Liver (tissue), 3 donors: ENCODE measurements at regions not wholly inside any gene's neighbourhood (a gene's known extent, or its start where the extent isn't known, plus 50 kb on each side); places are given as distances from the start of the nearest gene placed in this dataset.
"Not testable (repeated sequence)": the region's sequence is repeated elsewhere in the genome, so short reads cannot be mapped to it uniquely, and the experiment has no call there.

Source experiments
- ATF3 ChIP-seq: IDR thresholded peaks from 2 replicates; pipeline ENCODE4 v1.6.1; 2016; ENCODE audit warnings: antibody characterized with exemption
- HNF4G ChIP-seq: IDR thresholded peaks from 2 replicates; pipeline ENCODE4 v1.6.1; 2016; ENCODE audit warnings: antibody characterized with exemption
- JUND ChIP-seq, 2 donors: IDR thresholded peaks; 2 replicates each; pipeline ENCODE4 v1.6.1; 2016; ENCODE audit warnings: antibody characterized with exemption in 2 of 2
- MAX ChIP-seq: IDR thresholded peaks from 2 replicates; pipeline ENCODE4 v1.6.1; 2016; ENCODE audit warnings: antibody characterized with exemption
- RAD21 ChIP-seq, 2 donors: IDR thresholded peaks; 2 replicates each; pipeline ENCODE4 v1.6.1; 2016; ENCODE audit warnings: antibody characterized with exemption in 2 of 2, mild to moderate bottlenecking in 2 of 2
- YY1 ChIP-seq: IDR thresholded peaks from 2 replicates; pipeline ENCODE4 v1.6.1; 2016; ENCODE audit warnings: antibody characterized with exemption, mild to moderate bottlenecking
- TF ChIP-seq, protein P1 (sequence below): fragments of 150-350 bp; IDR thresholded peaks from 2 replicates; pipeline ENCODE4 v1.5.1; 2017; ENCODE audit warnings: improper control_type of control experiment, low read depth, low read length; ENCODE audit not compliant: missing input control
- TF ChIP-seq, protein P2 (sequence below): IDR thresholded peaks from 2 replicates; pipeline ENCODE4 v1.6.1; 2016; ENCODE audit warnings: antibody characterized with exemption, mild to moderate bottlenecking
- donor health status: healthy.
- donor health status: healthy.

GRCh38 chr15:24108349-24108748 is 421.2 kb upstream of the NDN start:
- TF ChIP-seq, protein P1, sequence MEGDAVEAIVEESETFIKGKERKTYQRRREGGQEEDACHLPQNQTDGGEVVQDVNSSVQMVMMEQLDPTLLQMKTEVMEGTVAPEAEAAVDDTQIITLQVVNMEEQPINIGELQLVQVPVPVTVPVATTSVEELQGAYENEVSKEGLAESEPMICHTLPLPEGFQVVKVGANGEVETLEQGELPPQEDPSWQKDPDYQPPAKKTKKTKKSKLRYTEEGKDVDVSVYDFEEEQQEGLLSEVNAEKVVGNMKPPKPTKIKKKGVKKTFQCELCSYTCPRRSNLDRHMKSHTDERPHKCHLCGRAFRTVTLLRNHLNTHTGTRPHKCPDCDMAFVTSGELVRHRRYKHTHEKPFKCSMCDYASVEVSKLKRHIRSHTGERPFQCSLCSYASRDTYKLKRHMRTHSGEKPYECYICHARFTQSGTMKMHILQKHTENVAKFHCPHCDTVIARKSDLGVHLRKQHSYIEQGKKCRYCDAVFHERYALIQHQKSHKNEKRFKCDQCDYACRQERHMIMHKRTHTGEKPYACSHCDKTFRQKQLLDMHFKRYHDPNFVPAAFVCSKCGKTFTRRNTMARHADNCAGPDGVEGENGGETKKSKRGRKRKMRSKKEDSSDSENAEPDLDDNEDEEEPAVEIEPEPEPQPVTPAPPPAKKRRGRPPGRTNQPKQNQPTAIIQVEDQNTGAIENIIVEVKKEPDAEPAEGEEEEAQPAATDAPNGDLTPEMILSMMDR, result not testable (repeated sequence)
- TF ChIP-seq ATF3; RAD21 (IDR thresholded peaks at IDR 0.05); MAX; HNF4G; JUND (IDR thresholded peaks at IDR 0.05); YY1: not testable (repeated sequence)
- TF ChIP-seq, protein P2, sequence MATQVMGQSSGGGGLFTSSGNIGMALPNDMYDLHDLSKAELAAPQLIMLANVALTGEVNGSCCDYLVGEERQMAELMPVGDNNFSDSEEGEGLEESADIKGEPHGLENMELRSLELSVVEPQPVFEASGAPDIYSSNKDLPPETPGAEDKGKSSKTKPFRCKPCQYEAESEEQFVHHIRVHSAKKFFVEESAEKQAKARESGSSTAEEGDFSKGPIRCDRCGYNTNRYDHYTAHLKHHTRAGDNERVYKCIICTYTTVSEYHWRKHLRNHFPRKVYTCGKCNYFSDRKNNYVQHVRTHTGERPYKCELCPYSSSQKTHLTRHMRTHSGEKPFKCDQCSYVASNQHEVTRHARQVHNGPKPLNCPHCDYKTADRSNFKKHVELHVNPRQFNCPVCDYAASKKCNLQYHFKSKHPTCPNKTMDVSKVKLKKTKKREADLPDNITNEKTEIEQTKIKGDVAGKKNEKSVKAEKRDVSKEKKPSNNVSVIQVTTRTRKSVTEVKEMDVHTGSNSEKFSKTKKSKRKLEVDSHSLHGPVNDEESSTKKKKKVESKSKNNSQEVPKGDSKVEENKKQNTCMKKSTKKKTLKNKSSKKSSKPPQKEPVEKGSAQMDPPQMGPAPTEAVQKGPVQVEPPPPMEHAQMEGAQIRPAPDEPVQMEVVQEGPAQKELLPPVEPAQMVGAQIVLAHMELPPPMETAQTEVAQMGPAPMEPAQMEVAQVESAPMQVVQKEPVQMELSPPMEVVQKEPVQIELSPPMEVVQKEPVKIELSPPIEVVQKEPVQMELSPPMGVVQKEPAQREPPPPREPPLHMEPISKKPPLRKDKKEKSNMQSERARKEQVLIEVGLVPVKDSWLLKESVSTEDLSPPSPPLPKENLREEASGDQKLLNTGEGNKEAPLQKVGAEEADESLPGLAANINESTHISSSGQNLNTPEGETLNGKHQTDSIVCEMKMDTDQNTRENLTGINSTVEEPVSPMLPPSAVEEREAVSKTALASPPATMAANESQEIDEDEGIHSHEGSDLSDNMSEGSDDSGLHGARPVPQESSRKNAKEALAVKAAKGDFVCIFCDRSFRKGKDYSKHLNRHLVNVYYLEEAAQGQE, result not testable (repeated sequence)
